Esophagus muscularis mucosa (tissue), 4 donors: ENCODE measurements at regions not wholly inside any gene's neighbourhood (a gene's known extent, or its start where the extent isn't known, plus 50 kb on each side); places are given as distances from the start of the nearest gene placed in this dataset.

Experiments used
- DNase-seq: peaks from one replicate; pipeline ENCODE4 v3.0.0-alpha.2; 2017; ENCODE audit errors: extremely low spot score
- H3K27ac ChIP-seq, 4 donors: fragments of 200-600 bp; sonication (generic); replicated peaks in 1 of 4; 1 replicate in 3 of 4; 2 replicates in 1 of 4; pipeline ENCODE4 v1.5.1; 2016 to 2019; ENCODE audit warnings: mild to moderate bottlenecking in 1 of 4
- H3K27me3 ChIP-seq, 4 donors: fragments of 200-600 bp; sonication (generic); one replicate each; pipeline versions ENCODE4 v1.5.1 to v1.6.0; 2016 to 2019
- H3K36me3 ChIP-seq, 4 donors: fragments of 200-600 bp; sonication (generic); one replicate each; pipeline ENCODE4 v1.5.1; 2016 to 2019
- H3K4me1 ChIP-seq, 4 donors: fragments of 200-600 bp; sonication (generic); one replicate each; pipeline ENCODE4 v1.5.1; 2016 to 2019
- H3K4me3 ChIP-seq, 4 donors: fragments of 200-600 bp; sonication (generic); 1 replicate in 2 of 4; 2 replicates in 2 of 4; pipeline ENCODE4 v1.5.1; 2016 to 2019; ENCODE audit warnings: mild to moderate bottlenecking in 4 of 4, moderate library complexity in 1 of 4
- H3K9me3 ChIP-seq, 4 donors: fragments of 200-600 bp; sonication (generic); 1 replicate in 3 of 4; 2 replicates in 1 of 4; pipeline ENCODE4 v1.5.1; 2016 to 2019
- EP300 ChIP-seq: sonication (generic); formaldehyde crosslinking; IDR thresholded peaks from one replicate; pipeline ENCODE4 v1.6.1; 2017; ENCODE audit warnings: antibody characterized with exemption
- POLR2A ChIP-seq: fragments of 450-650 bp; IDR thresholded peaks from one replicate; pipeline ENCODE4 v1.6.1; 2017; ENCODE audit warnings: antibody characterized with exemption, moderate library complexity, mild to moderate bottlenecking, low read depth
- POLR2AphosphoS5 ChIP-seq, 2 donors: sonication (generic); formaldehyde crosslinking; IDR thresholded peaks; one replicate each; pipeline ENCODE4 v1.6.1; 2017; ENCODE audit warnings: antibody characterized with exemption in 2 of 2
- WGBS: methylation state at CpG from one replicate; pipeline ENCODE4 v1.1.5; 2018; 5-methylcytosine and 5-hydroxymethylcytosine counted together
- intact Hi-C: fragments of 100-400 bp; cut with DNase I; formaldehyde crosslinking; loops from one replicate; pipeline ENCODE4 v1.15.1; 2023
- TF ChIP-seq, protein P1 (sequence below), 3 experiments: fragments of 200-600 bp in 2 of 3; fragments of 450-650 bp in 1 of 3; sonication (generic) in 2 of 3; IDR thresholded peaks; one replicate each; pipeline ENCODE4 v1.5.1; 2017 to 2019; ENCODE audit warnings: antibody characterized with exemption in 3 of 3, mild to moderate bottlenecking in 2 of 3, moderate library complexity in 1 of 3

GRCh38 chr11:112606656-112607055 lies 346.0 kb upstream of the PLET1 start:
- Histone ChIP-seq H3K4me3 (no peak overlapping the region), H3K27me3 (no peaks in the 10 kb centered on the region), H3K27ac (no peak overlapping the region), H3K36me3 (no peaks in the 10 kb centered on the region), H3K9me3 (no peaks in the 10 kb centered on the region), H3K4me1 (peaks cover 6 to 13% (median 10%) of the 10 kb centered on the region in 4 donors)
- no peak for DNase-seq
- 88% methylated on average over 2 of the region's 2 CpGs for WGBS
- no peak for TF ChIP-seq POLR2A
- TF ChIP-seq, protein P1, sequence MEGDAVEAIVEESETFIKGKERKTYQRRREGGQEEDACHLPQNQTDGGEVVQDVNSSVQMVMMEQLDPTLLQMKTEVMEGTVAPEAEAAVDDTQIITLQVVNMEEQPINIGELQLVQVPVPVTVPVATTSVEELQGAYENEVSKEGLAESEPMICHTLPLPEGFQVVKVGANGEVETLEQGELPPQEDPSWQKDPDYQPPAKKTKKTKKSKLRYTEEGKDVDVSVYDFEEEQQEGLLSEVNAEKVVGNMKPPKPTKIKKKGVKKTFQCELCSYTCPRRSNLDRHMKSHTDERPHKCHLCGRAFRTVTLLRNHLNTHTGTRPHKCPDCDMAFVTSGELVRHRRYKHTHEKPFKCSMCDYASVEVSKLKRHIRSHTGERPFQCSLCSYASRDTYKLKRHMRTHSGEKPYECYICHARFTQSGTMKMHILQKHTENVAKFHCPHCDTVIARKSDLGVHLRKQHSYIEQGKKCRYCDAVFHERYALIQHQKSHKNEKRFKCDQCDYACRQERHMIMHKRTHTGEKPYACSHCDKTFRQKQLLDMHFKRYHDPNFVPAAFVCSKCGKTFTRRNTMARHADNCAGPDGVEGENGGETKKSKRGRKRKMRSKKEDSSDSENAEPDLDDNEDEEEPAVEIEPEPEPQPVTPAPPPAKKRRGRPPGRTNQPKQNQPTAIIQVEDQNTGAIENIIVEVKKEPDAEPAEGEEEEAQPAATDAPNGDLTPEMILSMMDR (IDR thresholded peaks at IDR 0.05): no peak
- TF ChIP-seq EP300: no peak
- TF ChIP-seq POLR2AphosphoS5 (IDR thresholded peaks at IDR 0.05): no peak
- intact Hi-C loops: no loop called here

- intact Hi-C loops: no loop called here
- no peaks in the 10 kb centered on the region for H3K9me3 ChIP-seq
- H3K4me1 ChIP-seq: peaks cover 15 to 32% (median 29%) of the 10 kb centered on the region in 4 donors
- no peaks in the 10 kb centered on the region for H3K27me3 ChIP-seq
- H3K4me3 ChIP-seq: no peak overlapping the region
- WGBS: 70% methylated on average over 3 of the region's 3 CpGs
- no peak overlapping the region for H3K27ac ChIP-seq
- TF ChIP-seq, protein P1 (IDR thresholded peaks at IDR 0.05): no peak
- TF ChIP-seq POLR2AphosphoS5 (IDR thresholded peaks at IDR 0.05) (no peak), POLR2A (no peak), EP300 (no peak)
- DNase-seq: no peak
- H3K36me3 ChIP-seq: no peaks in the 10 kb centered on the region
Measured at GRCh38 chr11:112608509-112608908, 347.8 kb upstream of the PLET1 start.

DNA sequence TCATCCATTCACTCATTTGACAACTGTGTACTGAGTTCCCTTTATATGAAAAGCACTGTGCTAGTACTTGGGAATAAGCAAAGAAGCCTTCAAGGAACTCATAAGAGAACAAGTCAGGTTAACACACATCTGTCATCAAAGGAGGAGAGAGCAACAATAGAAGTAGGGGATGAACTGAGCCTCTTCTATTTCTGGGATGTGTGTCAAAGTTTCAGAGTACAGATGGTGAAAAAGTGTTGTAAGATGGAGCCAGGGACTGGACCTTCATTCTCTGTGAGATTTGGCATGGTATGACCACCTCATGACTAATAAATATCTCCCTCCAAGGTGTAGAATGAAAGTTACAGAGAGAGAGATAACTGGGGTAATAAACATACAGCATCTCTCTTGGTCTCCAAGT lies 349.8 kb upstream of the PLET1 start:
- DNase-seq: no peak
- Histone ChIP-seq H3K4me1 (peaks cover 15 to 35% (median 32%) of the 10 kb centered on the region in 4 donors), H3K9me3 (no peaks in the 10 kb centered on the region), H3K27me3 (no peaks in the 10 kb centered on the region), H3K27ac (no peak overlapping the region), H3K4me3 (no peak overlapping the region), H3K36me3 (no peaks in the 10 kb centered on the region)
- TF ChIP-seq POLR2AphosphoS5 (IDR thresholded peaks at IDR 0.05): no peak
- no peak for TF ChIP-seq EP300
- TF ChIP-seq, protein P1 (IDR thresholded peaks at IDR 0.05): no peak
- no peak for TF ChIP-seq POLR2A
- intact Hi-C loops: no loop called here

- Histone ChIP-seq H3K27me3 (no peaks in the 10 kb centered on the region), H3K9me3 (no peaks in the 10 kb centered on the region), H3K4me3 (no peak overlapping the region), H3K27ac (no peak overlapping the region), H3K36me3 (no peaks in the 10 kb centered on the region), H3K4me1 (peaks cover 15 to 35% (median 32%) of the 10 kb centered on the region in 4 donors)
- 71% methylated on average over 5 of the region's 6 CpGs for WGBS
- no peak for TF ChIP-seq EP300
- TF ChIP-seq, protein P1 (IDR thresholded peaks at IDR 0.05): no peak
- TF ChIP-seq POLR2AphosphoS5 (IDR thresholded peaks at IDR 0.05): no peak
- no peak for TF ChIP-seq POLR2A
- no peak for DNase-seq
- intact Hi-C loops: no loop called here
Measured at GRCh38 chr11:112610996-112611750, 350.0 kb upstream of the NCAM1 start.

DNA sequence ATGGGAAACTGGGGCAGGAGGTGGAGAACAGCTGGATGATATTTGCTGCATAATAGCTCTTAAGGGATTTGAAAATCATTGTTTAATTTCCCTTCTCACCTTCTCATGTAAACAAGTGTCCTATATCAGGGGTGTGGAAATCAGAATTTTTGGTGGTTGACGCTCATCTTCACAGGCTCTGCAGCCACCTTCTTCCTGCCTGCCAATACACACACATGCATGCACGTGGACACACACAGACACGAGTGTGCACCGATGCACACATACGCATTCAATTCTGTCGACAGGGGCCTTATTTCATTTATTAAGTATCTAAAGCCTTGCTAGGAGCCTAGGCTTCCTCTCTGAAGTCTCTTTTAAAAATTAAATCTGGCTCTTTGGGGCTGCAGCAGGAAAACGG lies 349.4 kb upstream of the NCAM1 start:
- H3K27ac ChIP-seq: no peak overlapping the region
- H3K36me3 ChIP-seq: no peaks in the 10 kb centered on the region
- WGBS: 67% methylated on average over 7 of the region's 7 CpGs
- TF ChIP-seq EP300 (no peak), POLR2AphosphoS5 (IDR thresholded peaks at IDR 0.05) (no peak), POLR2A (no peak)
- TF ChIP-seq, protein P1 (IDR thresholded peaks at IDR 0.05): no peak
- no peak for DNase-seq
- intact Hi-C loops: no loop called here
- H3K27me3 ChIP-seq: no peaks in the 10 kb centered on the region
- no peak overlapping the region for H3K4me3 ChIP-seq
- H3K4me1 ChIP-seq: peaks cover 15 to 35% (median 32%) of the 10 kb centered on the region in 4 donors
- no peaks in the 10 kb centered on the region for H3K9me3 ChIP-seq
